HG03175 (cell line): ENCODE measurements at regions not wholly inside any gene's neighbourhood (a gene's known extent, or its start where the extent isn't known, plus 50 kb on each side); places are given as distances from the start of the nearest gene placed in this dataset.
A peak's percentile ranks its signal among the peaks of the same experiment; 100 is the strongest.
"Not testable (repeated sequence)": the region's sequence is repeated elsewhere in the genome, so short reads cannot be mapped to it uniquely, and the experiment has no call there.

Source experiments
- ATAC-seq: cut with Tn5 transposase; IDR thresholded peaks from one replicate; pipeline ENCODE4 v1.9.1; 2021; ENCODE audit warnings: mild to moderate bottlenecking, moderate library complexity; ENCODE audit not compliant: unreplicated experiment

GRCh38 chr13:57899096-57899495 lies 267.6 kb downstream of the PCDH17 start:
- no peak for ATAC-seq

GRCh38 chr13:57909833-57910232 lies 278.3 kb downstream of the PCDH17 start:
- not testable (repeated sequence) for ATAC-seq

GRCh38 chr13:57918086-57918485 lies 286.5 kb downstream of the PCDH17 start:
- ATAC-seq = no peak

- ATAC-seq = no peak
Observed at GRCh38 chr13:57918913-57919312, 287.4 kb downstream of the PCDH17 start.

GRCh38 chr13:57925250-57925649 lies 293.7 kb downstream of the PCDH17 start:
- no peak for ATAC-seq

DNA sequence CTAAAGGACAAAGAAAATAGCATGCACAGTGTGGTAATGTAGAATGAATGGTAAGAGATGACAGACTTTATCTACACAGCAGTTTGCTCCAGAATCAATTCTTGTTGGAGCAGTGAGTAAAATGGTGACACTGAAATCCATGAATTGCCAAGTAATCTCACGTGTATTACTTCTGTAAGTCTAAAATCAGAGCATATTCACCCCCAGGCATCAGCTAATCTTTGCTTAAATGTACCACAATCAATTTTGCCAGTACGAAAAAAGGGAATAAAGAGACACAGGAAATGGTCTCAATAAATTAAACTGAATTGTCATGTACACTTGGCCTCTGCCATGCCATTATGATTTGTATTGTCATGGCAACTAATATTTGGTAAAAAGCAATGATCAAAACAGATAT lies 294.2 kb downstream of the PCDH17 start:
- no peak for ATAC-seq

DNA sequence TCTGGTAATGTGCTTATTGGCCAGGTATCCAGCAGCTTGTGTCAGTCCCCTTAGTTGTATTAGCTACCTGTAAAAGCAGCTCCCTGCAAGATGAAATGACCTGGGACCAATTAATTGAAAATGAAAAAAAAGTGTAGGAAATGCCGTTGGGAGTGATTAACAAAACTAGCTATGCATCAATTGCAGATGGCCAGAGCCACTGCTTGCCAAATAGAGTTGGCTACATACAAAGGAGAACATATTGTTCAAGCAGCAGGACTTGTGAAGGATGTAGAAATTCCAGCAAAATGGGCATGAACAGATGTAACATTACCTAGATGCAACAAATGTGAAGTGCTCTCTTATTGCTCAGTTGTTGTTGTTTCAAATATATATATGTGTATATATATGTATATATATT lies 300.5 kb downstream of the PCDH17 start:
- no peak for ATAC-seq

DNA sequence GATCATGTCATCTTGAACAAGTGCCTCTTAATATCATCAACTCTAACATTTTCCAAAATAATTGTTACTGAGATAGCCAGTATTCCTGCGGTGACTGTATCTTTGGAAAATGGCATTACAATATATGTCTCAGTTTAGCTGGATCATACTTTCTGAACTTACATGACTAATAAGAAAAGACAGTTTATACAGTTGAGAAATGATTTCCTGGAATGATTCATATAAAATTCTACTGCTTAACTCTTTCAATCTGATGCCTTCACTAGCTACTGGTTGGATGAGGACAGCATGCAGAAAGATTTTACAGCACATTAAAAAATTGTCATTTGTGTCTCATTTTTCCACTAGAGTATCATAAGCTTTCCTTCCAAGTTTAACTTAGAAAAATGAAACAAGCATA lies 302.1 kb downstream of the PCDH17 start:
- no peak for ATAC-seq

DNA sequence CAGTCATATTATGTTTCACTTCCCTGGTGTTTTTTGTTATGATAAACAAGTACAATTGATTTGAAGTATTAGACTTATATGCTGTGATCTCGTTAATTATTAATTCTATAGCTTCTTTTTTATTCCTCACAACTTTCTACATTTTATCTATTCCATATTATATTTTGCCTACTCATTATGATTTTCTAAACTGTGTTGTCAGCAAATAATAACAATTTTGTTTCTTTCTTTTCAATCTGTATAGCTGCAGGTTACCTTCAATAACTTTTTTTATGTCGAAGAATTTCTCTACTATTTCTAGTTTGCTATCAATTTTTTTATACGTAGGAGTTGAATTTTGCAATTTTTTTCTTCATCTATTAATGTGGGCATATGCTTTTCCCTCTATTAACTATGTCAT lies 304.4 kb downstream of the PCDH17 start:
- ATAC-seq = no peak

GRCh38 chr13:57946361-57946760 lies 314.8 kb downstream of the PCDH17 start:
- ATAC-seq = peak; percentile 88

DNA sequence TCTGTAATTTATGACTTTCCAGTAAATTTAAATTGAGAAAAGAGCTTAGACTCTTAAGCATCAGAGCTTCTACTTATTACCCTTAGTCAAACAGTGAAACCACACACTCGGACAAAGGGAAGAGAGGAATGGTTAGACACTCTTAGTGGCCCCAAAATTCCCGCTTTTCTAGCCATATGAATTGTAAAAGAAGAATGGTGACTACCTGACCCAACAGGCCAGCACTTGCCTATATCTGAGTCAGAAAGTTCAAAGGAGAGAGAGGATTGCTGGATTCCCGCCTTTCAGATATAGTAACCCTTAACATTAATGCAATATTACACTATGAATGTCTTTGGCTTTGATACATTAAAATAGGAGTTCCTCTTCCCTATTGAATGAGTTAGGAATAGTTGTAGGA lies 317.3 kb downstream of the PCDH17 start:
- ATAC-seq = no peak

DNA sequence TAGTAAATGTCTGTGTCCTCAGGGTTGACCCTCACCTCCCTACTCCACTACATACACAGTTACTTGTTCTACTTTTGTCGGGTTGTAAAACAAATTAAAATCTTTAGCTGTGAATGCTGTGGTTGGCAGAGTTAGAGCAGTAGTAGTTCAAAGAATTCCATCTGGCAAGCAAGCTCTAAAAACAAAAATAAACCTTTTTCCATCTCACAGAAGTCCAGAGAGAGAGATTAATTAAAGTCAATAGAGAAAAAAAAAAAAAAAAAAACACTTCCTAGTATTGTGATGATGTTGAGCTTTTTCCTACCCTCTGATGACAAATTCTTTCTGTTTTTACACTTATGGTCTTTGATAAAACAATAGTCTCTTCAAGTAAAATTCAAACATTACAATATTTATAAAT lies 338.4 kb downstream of the PCDH17 start:
- no peak for ATAC-seq

- ATAC-seq = no peak
Observed at GRCh38 chr13:57970404-57970803, 338.9 kb downstream of the PCDH17 start.

- ATAC-seq = no peak
Observed at GRCh38 chr13:57982782-57983181, 351.2 kb downstream of the PCDH17 start.

DNA sequence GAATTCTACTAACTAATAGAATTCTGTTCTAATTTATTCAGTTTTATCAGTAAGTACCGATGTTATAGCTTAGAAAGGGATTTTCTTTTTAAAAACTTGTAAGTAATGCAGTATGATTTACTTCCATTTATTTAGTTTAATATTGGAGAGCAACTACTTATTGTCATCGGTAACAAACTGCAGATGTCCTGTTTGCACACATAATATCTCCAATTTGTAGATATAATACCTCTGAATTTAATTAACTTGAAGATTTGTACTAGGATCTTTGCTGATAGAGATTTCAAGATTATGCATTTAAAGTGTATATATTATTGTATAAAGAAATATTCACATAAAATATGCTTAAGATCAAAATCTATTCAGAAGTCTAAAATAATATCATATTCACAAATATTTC lies 356.7 kb downstream of the PCDH17 start:
- no peak for ATAC-seq

GRCh38 chr13:57991041-57991440 lies 359.5 kb downstream of the PCDH17 start:
- ATAC-seq = no peak

GRCh38 chr13:57992416-57992815 lies 360.9 kb downstream of the PCDH17 start:
- ATAC-seq = no peak

- no peak for ATAC-seq
Observed at GRCh38 chr13:57996717-57997116, 365.2 kb downstream of the PCDH17 start.

DNA sequence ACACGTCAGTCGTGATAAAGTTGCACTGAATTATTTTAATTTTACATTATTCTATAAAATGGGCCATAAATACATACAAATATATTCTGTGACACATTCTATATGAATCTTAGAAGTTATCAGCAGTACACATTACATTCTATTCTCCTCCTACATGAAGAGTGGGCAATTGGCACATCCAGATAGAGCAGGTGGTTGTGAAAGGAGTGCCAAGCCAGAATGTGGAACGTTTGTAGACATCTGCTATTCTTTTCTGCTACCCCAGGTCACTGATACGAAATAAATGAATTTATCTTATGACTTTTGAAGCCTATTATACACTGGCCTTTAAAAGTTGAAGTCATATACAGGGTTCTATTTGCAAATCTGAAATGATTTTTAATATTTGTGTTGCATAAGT lies 373.2 kb downstream of the PCDH17 start:
- no peak for ATAC-seq

DNA sequence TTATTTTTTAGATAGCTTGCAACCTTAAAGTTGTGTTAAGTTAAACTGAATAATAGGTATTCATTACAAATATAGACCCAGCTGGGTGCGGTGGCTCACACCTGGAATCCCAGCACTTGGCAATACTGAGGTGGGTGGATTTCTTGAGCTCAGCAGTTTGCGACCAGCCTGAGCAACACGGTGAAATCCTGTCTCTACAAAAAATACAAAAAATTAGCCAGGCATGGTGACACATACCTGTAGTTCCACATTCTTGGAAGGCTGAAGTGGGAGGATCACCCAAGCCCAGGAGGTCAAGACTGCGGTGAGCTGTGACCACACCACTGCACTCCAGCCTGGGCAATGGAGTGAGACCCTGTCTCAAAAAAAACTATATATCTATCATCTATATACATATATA lies 386.5 kb downstream of the PCDH17 start:
- ATAC-seq = no peak

DNA sequence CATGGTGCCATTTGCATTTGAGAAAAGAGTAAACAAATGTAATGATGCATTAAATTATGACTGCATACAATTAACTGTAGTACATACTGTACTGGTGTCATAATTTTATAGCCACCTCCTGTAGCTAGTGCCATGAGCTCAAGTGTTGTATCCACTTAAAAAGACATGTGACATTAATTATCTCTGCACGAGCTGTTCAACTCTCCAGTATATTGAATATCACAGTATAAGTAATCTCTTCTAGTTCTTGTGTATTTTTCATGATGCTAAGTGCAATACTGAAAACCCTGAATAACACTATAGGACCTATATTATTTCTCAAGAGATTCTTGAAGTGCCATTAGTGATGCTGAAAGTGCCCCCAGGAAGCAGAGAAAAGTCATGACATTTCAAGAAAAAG lies 387.3 kb downstream of the PCDH17 start:
- no peak for ATAC-seq

- no peak for ATAC-seq
Observed at GRCh38 chr13:58024103-58024502, 392.6 kb downstream of the PCDH17 start.

- no peak for ATAC-seq
Observed at GRCh38 chr13:58025821-58026220, 394.3 kb downstream of the PCDH17 start.
